BLaER1 (cell line): ENCODE measurements at regions not wholly inside any gene's neighbourhood (a gene's known extent, or its start where the extent isn't known, plus 50 kb on each side); places are given as distances from the start of the nearest gene placed in this dataset.
A peak's percentile ranks its signal among the peaks of the same experiment; 100 is the strongest.
"Not testable (repeated sequence)": the region's sequence is repeated elsewhere in the genome, so short reads cannot be mapped to it uniquely, and the experiment has no call there.

ENCODE experiments used
- H3K27ac ChIP-seq: shearing (Covaris generic); formaldehyde crosslinking; 2 replicates; pipeline ENCODE4 v1.8.1; 2022
- H3K27me3 ChIP-seq: shearing (Covaris generic); formaldehyde crosslinking; 2 replicates; pipeline ENCODE4 v1.8.1; 2022
- H3K36me3 ChIP-seq: shearing (Covaris generic); formaldehyde crosslinking; 2 replicates; pipeline ENCODE4 v1.8.1; 2022
- H3K4me1 ChIP-seq: shearing (Covaris generic); formaldehyde crosslinking; 2 replicates; pipeline ENCODE4 v1.8.1; 2022
- H3K4me2 ChIP-seq: shearing (Covaris generic); formaldehyde crosslinking; 2 replicates; pipeline ENCODE4 v1.8.1; 2022
- H3K4me3 ChIP-seq: shearing (Covaris generic); formaldehyde crosslinking; 2 replicates; pipeline ENCODE4 v1.8.1; 2022
- H3K9ac ChIP-seq: shearing (Covaris generic); formaldehyde crosslinking; 2 replicates; pipeline ENCODE4 v1.8.1; 2022
- H3K9me3 ChIP-seq: shearing (Covaris generic); formaldehyde crosslinking; 2 replicates; pipeline ENCODE4 v1.8.1; 2022
- H4K20me1 ChIP-seq: shearing (Covaris generic); formaldehyde crosslinking; 2 replicates; pipeline ENCODE4 v1.8.1; 2022
- Cebpa-rat ChIP-seq: shearing (Covaris generic); IDR thresholded peaks from 2 replicates; pipeline ENCODE4 v1.8.1; 2022

DNA sequence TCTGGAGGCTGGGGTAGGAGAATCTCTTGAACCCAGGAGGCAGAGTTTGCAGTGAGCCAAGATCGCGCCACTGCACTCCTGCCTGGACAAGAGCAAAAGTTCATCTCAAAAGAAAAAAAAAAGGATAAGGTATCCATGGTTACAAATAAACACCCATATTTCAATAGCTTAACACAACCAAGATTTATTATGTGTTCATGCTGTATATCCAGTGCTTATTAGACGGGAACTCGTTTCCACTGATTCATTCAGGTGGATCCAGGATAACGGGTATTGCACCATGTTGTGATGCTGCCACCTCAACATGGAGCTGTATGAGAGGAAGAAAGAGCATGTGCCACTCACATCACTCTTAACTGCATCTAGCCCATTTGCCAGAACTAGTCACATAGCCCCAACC, 69.1 kb upstream of the HIVEP1 start:
- no peak overlapping the region for H3K9ac ChIP-seq

DNA sequence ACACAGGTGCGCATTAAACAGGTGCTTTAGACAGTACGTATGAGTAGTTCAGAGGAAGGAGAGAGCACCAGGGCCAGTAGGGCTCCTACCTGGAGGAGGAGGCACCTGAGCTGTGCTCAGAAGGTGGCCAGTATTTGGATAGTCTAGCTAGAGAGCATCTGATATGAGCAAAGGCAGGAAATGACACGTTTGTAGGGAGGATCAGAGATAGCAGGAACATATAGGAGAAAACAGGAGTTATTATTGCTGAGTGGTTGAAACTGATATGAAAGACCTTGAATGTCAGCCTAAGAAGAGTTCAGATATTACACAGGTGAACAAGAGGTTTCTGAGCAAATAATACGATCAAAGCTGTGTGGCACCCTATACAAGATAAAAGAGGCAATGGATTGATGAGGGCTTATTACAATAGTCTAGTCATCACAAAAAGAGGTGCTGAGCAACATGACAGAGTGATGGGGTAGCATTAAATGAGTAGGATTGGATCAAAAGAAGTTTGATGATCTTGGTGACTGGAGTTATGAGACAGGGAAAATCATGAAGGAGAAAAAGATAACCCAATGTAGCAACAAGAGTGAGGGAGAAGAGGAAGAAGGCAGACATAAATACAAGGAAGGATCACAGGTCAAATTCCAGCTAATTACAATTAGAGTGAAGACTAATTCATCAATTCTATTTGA, 69.8 kb upstream of the HIVEP1 start:
- Histone ChIP-seq H3K27ac (no peak overlapping the region), H3K4me2 (no peak overlapping the region), H3K4me3 (no peak overlapping the region), H3K4me1 (peaks cover 12% of the 10 kb centered on the region), H3K9ac (no peak overlapping the region), H3K27me3 (no peaks in the 10 kb centered on the region), H3K9me3 (no peaks in the 10 kb centered on the region), H3K36me3 (no peaks in the 10 kb centered on the region), H4K20me1 (no peaks in the 10 kb centered on the region)
- no peak for TF ChIP-seq Cebpa-rat

More for the DNA sequence above, 69.1 kb upstream of the HIVEP1 start:
- no peak overlapping the region for H3K4me2 ChIP-seq
- no peak overlapping the region for H3K4me3 ChIP-seq
- H3K9me3 ChIP-seq, result no peaks in the 10 kb centered on the region
- peaks cover 11% of the 10 kb centered on the region for H3K4me1 ChIP-seq
- H3K27me3 ChIP-seq, result no peaks in the 10 kb centered on the region
- no peak overlapping the region for H3K27ac ChIP-seq
- H3K36me3 ChIP-seq, result no peaks in the 10 kb centered on the region
- TF ChIP-seq Cebpa-rat, result no peak
- no peaks in the 10 kb centered on the region for H4K20me1 ChIP-seq

DNA sequence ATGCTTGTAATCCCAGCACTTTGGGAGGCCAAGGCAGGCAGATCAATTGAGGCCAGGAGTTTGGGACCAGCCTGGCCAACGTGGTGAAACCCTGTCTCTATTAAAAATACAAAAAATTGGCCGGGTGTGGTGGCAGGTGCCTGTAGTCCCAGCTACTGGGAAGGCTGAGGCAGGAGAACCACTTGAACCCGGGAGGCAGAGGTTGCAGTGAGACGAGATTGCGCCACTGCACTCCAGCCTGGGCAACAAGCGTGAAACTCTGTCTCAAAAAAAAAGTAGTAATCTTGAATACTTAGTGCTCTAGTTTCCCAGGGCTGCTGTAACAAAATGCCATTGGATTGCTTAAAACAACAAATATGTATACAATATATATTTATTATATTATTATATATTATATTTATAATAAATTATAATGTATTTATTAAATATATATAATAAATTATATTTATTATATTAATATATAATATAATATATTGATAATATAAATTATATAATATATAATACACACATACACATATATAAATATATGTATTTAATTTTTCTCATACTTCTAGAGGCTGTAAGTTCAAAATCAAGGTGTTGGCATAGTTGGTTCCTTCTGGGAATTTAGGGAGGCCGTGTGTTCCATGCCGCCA, 71.5 kb upstream of the HIVEP1 start:
- not testable (repeated sequence) for H3K4me3 ChIP-seq, H3K9me3 ChIP-seq, H3K4me2 ChIP-seq, H3K27ac ChIP-seq, H3K9ac ChIP-seq, H3K36me3 ChIP-seq, H3K27me3 ChIP-seq, H4K20me1 ChIP-seq
- peaks cover 12% of the 10 kb centered on the region for H3K4me1 ChIP-seq

DNA sequence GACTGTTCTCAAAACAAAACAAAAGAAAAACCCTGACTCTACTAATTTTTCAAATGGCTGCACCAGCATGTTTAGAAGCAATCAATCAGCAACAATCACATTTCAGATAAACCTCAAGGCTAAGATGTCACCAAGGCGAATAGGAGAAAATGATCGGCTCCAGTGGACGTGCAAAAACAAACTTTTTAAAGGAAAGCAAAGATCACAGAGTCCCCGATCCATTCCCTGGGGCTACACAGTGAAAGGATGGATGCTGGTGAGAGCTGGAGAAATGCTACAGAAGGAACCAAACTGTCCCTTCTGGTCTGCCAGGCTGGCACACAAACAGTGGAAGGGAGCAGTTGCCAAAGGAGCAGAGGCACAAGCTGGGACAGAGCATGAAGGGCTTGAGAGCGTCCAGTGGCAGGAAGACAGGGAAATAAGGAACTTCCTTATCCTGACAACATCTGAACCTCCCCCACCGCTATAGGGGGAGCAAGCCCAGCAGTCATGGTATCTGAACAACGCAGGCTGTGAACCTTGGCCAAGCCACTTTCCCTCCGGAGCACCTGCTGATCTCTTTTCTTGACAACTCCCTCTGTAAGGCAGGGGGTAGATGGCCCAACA, 73.7 kb upstream of the HIVEP1 start:
- Histone ChIP-seq H3K4me2 (peak overlapping the region; percentile 48), H3K27ac (no peak overlapping the region), H4K20me1 (no peaks in the 10 kb centered on the region), H3K9me3 (0 out of 2 replicates have a peak, but pooled peaks cover under 1% of the 10 kb centered on the region), H3K36me3 (no peaks in the 10 kb centered on the region), H3K4me3 (no peak overlapping the region), H3K9ac (no peak overlapping the region), H3K4me1 (peaks cover 12% of the 10 kb centered on the region), H3K27me3 (no peaks in the 10 kb centered on the region)
- no peak for TF ChIP-seq Cebpa-rat

DNA sequence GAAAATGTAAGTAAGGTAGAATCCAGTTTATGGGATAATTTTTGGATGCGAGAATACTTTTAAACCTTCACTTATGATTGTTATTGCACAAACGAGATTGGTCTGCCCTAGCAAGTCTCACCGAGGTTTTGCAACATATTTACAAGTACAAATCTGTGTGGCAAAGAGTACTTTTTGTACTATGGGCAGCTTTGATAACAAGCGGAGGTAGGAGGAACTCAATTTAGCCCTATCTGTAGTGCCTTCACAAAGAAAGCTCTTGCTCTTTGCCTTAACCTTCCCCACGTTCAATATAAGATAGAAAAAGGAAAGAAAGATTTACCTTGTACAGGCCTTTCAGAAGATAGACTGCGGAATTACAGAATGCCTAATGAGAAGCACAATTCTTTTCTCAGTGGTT, 77.5 kb upstream of the HIVEP1 start:
- Histone ChIP-seq H3K9ac (no peak overlapping the region), H4K20me1 (no peaks in the 10 kb centered on the region), H3K36me3 (no peaks in the 10 kb centered on the region), H3K27ac (no peak overlapping the region), H3K4me1 (peaks cover 18% of the 10 kb centered on the region), H3K4me2 (no peak overlapping the region), H3K27me3 (no peaks in the 10 kb centered on the region), H3K9me3 (peaks cover 10% of the 10 kb centered on the region), H3K4me3 (no peak overlapping the region)
- TF ChIP-seq Cebpa-rat, result no peak

DNA sequence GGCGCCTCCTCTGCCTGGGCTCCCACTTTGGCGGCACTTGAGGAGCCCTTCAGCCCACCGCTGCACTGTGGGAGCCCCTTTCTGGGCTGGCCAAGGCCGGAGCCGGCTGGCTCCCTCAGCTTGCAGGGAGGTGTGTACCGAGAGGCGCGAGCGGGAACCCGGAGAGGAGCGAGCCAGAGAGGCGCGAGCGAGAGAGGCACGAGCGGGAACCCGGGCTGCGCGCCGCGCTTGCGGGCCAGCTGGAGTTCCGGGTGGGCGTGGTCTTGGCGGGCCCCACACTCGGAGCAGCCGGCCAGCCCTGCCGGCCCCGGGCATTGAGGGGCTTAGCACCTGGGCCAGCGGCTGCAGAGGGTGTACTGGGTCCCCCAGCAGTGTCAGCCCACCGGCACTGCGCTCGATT, 79.2 kb upstream of the HIVEP1 start:
- not testable (repeated sequence) for H3K27me3 ChIP-seq, H3K9ac ChIP-seq, H3K27ac ChIP-seq, H3K4me3 ChIP-seq, H3K4me1 ChIP-seq, H3K36me3 ChIP-seq, H3K4me2 ChIP-seq, H4K20me1 ChIP-seq
- peaks cover 10% of the 10 kb centered on the region for H3K9me3 ChIP-seq

DNA sequence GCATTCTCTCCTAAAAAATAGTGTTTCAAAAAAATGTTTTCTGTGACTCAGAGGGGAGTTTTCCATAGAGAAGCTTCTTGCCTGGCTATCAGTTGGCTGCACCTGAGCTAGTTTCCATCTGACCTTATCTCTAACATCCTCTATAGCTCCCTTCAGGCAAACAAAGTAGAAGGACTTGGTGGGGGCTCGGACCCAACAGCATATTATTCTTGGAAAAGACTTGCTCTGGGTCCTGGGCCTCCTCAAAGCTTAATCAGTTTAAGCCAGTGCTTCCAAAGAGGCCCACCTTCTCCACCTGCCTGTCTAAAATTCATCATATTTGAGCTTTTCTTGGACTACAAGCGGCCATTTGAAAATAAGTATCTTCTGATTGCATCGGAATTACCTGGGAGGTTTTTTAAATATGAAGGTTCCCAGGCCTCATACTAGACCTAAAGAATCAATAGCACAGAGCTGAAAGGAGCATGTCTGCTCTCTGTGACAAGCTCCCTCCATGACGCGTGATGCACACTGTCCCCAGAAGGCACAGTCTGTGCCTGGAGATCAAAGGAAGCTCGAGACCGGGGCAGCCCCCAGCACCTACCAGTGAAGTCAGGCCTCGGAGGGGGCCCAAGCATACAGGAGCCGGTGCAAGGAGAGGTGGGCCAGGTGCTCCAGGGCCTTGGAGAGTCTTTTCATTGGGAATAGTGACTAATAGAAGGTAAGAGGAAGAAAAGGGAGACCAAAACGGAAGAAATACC, 80.6 kb upstream of the HIVEP1 start:
- no peak for TF ChIP-seq Cebpa-rat
- H3K4me3 ChIP-seq, result no peak overlapping the region
- H3K9ac ChIP-seq, result no peak overlapping the region
- peaks cover 10% of the 10 kb centered on the region for H3K9me3 ChIP-seq
- H3K4me1 ChIP-seq, result peaks cover 6% of the 10 kb centered on the region; the same call in 1 of the 2 replicates
- H3K36me3 ChIP-seq, result no peaks in the 10 kb centered on the region
- no peaks in the 10 kb centered on the region for H3K27me3 ChIP-seq
- no peak overlapping the region for H3K4me2 ChIP-seq
- H4K20me1 ChIP-seq, result no peaks in the 10 kb centered on the region
- no peak overlapping the region for H3K27ac ChIP-seq

DNA sequence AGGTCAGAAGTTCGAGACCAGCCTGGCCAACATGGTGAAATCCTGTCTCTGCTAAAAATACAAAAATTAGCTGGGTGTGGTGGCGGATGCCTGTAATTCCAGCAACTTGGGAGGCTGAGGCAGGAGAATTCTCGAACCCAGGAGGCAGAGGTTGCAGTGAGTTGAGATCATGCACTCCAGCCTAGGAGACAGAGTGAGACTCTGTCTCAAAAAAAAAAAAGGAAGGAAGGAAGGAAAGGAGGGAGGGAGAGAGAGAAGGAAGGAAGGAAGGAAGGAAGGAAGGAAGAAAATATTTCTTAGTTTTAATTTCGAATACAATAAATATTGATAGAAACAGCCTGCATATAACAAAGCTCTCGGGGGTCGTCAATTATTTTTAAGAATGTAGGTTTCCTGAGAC, 81.3 kb upstream of the HIVEP1 start:
- peaks cover 10% of the 10 kb centered on the region for H3K9me3 ChIP-seq
- H4K20me1 ChIP-seq, H3K9ac ChIP-seq, H3K4me3 ChIP-seq, H3K27me3 ChIP-seq, H3K4me1 ChIP-seq, H3K36me3 ChIP-seq, H3K4me2 ChIP-seq, H3K27ac ChIP-seq: not testable (repeated sequence)

DNA sequence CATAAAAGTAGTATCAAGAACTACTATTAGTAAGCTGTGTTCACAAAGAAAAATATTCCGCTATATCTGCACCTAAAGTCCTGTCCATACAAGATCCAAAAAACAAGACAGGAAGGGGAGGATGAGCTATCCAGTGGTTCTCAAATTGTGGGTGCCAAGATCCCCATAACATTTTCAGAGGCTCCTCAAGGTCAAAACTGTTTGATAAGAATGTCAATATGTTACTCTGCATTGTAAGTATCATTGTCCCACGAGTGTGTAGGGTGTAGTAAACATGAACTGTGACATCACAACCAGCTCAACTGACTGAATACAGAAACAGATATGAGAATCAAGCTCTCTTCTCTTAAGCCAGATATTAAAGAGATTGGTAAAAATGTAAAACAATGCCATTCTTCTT, 81.9 kb upstream of the HIVEP1 start:
- no peak overlapping the region for H3K9ac ChIP-seq
- H3K4me3 ChIP-seq, result no peak overlapping the region
- H3K4me1 ChIP-seq, result peaks cover 6% of the 10 kb centered on the region; the same call in 1 of the 2 replicates
- no peaks in the 10 kb centered on the region for H4K20me1 ChIP-seq
- peaks cover 10% of the 10 kb centered on the region for H3K9me3 ChIP-seq
- TF ChIP-seq Cebpa-rat, result no peak
- no peaks in the 10 kb centered on the region for H3K36me3 ChIP-seq
- H3K27me3 ChIP-seq, result no peaks in the 10 kb centered on the region
- H3K27ac ChIP-seq, result no peak overlapping the region
- no peak overlapping the region for H3K4me2 ChIP-seq

DNA sequence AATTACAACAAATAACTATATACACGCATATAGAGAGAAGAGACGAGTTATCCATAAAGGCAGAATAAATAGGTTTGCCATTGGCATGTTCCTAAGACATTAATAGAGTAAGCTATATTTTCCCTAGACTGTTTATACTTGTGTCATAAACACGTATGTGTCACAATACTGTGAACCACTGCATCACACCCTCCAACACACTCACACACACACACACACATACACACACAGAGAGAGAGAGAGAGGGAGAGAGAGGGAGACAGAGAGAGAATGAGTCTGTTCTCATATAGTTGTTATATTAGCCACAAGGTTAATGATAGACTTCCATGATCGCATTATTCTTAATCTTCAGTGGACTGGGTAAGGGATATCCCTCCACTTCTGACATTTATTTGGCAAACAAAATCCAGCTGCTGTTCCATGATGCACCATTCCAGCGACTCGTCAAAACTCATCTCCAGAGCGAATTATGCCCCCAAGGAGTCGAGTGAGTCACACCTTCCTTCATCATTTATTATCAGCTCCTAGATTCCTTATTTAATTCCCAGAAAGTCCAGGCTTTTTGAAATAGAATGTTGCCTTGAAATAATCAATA, 82.8 kb upstream of the HIVEP1 start:
- Histone ChIP-seq H4K20me1 (no peaks in the 10 kb centered on the region), H3K27ac (no peak overlapping the region), H3K9ac (no peak overlapping the region), H3K9me3 (peaks cover 10% of the 10 kb centered on the region), H3K27me3 (no peaks in the 10 kb centered on the region), H3K4me1 (peaks cover 6% of the 10 kb centered on the region; the same call in 1 of the 2 replicates), H3K36me3 (no peaks in the 10 kb centered on the region), H3K4me2 (no peak overlapping the region), H3K4me3 (no peak overlapping the region)
- TF ChIP-seq Cebpa-rat, result no peak
